SK-N-DZ (cell line): ENCODE measurements at regions not wholly inside any gene's neighbourhood (a gene's known extent, or its start where the extent isn't known, plus 50 kb on each side); places are given as distances from the start of the nearest gene placed in this dataset.
"Not testable (repeated sequence)": the region's sequence is repeated elsewhere in the genome, so short reads cannot be mapped to it uniquely, and the experiment has no call there.

Experiments used
- DNase-seq: peaks from one replicate; pipeline ENCODE4 v3.0.0-alpha.2; 2015; ENCODE audit warnings: low spot score

DNA sequence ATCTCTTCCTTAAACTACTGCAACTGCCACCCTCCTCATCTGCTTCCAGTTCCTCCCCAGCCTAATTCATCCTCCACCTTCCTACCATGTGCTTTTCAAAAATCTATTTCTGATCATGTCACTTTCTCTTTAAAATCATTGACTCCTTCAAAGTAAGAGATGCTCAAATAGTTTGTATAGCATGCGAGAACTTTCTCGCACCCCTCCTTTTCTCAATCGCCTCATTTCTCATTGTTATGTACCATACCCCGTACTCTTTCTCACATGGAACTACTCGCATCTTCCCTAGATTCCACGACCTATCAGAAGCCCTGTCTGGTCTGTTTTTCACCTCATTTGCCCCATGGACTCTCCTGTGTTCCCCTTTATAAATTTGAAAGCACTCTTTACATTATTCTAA lies 238.2 kb downstream of the NRIP1 start:
- DNase-seq = no peak

DNA sequence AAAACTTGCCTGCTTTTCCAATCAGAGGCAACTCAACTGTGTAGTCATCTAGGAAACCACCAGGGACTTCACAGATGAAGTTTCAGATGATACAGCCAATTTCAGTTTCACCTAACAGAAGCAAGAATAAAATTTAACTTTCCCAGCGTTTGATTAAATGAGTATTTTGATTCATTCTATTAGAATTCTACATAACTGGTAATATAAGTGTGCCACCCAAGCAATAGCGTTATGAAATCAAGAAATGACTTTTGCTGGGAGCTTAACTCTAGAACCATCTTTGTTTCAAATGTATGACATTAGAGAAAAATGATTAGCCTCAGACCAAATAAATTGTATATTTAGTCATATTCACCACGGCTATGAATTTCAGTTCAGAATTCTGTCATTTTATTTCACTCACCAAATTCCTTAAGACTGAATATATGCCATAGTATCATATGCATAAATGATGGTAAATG lies 239.3 kb downstream of the NRIP1 start:
- DNase-seq = no peak

DNA sequence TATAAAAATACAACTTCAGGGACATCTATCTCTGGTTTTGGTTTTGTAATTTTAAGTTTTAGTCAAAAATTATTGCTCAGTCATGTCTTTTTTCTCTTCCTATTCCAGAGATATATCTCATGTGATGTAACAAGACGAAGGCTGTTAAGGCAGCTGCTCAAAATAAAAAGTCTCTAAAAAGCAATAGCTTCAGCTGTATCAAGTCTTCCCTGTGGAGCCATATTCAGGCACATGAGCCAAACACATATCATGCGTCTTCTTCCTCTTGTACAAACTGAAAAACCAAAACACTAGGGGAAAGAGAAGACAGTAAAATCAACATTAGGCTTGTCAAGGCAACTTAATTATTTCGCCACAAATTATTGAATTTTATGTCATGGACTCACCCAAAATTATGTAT lies 240.7 kb downstream of the NRIP1 start:
- no peak for DNase-seq

DNA sequence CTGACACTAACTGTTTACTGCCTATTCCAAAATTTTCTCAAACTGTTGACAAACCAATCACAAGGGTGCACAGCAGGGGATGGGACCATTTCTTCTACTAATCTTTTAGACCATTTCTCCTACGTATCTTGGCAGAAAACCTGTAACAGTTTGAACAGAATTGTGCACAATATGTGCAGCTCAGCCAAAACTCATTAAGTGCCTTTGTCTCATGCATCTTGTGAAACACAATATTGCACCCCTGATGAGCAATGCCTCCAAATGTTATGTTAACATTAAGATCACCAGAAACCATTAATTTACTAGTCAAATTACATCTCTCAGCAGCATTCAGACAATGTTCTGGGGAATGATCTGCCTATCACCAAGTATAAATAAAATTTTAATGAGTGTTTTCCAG lies 247.5 kb downstream of the NRIP1 start:
- no peak for DNase-seq

DNA sequence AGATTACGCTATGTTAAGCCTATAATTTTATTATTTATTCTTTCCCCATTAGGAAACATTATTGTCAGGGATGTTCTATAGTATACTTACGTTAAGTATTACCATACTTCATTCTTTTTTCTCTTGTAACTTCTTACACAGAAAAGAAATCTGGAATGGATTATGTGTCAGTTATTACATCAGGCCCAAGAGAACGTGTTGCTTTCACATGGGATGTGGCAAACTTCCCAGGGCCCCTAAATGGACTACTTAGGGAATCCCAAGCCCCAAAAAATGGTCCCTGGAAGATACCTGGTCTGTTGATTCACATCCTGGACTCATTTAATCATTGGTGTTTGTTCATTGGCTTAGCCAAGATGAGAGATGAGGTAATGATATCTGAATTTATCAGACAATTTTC lies 249.8 kb downstream of the NRIP1 start:
- DNase-seq = no peak

DNA sequence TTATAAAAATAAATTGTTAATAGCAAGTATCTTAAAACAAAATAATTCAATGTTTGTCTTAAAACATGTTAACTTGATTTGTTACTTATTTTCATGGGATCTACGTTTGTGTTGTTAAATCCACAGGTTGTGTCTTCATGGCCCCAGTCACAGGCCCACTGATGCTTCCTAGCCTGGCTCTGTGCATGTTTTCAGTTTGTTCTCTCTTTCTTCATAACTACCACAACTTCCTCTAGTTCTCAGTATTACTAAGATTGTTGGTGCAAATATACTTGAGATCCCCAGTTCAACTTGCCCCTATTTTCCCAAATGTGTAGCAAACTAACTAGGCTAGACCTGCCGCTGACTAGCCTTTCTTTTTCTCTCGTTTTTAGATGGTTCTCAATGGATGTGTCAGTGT lies 250.5 kb downstream of the NRIP1 start:
- no peak for DNase-seq

DNA sequence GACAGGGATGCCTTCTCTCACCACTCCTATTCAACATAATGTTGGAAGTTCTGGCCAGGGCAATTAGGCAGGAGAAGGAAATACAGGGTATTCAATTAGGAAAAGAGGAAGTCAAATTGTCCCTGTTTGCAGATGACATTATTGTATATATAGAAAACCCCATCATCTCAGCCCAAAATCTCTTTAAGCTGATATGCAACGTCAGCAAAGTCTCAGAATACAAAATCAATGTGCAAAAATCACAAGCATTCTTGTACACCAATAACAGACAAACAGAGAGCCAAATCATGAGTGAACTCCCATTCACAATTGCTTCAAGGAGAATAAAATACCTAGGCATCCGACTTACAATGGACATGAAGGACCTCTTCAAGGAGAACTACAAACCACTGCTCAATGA lies 258.1 kb upstream of the SAMSN1 start:
- not testable (repeated sequence) for DNase-seq

DNA sequence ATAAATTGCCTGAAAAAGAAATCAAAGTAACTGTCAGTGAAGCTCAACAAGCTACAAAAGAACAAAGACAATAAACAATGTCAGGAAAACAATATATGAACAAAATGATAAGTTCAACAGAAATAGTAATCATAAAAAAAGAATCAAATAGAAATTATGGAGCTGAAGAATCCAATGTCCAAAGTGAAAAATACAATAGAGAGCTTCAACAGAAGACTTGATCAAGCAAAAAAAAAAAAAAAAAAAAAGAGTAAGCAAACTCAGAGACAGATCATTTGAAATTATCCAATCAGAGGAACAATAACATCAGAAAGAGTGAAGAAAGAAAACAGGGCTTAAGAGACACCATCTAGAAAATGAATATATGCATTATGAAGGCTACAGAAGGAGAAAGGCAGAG lies 251.4 kb upstream of the SAMSN1 start:
- DNase-seq = no peak

DNA sequence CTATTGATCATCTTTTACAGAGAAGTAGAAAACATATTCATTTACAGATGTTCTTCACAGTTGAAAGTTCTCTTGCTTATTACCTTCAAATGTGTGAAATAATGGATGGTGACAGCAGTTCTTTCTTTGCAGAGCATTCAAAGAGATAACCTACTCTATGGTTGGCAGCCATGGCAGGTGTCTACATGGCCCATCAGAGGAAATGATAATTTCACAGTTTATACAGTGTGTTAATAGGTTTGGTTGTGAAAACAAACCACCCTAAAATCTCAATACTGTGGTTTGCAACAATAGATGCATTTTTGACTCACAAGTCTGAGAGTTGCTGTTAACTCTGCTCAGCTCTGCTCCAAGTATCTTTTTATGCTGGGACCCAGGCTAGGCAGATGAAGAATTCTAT lies 241.2 kb upstream of the SAMSN1 start:
- no peak for DNase-seq

DNA sequence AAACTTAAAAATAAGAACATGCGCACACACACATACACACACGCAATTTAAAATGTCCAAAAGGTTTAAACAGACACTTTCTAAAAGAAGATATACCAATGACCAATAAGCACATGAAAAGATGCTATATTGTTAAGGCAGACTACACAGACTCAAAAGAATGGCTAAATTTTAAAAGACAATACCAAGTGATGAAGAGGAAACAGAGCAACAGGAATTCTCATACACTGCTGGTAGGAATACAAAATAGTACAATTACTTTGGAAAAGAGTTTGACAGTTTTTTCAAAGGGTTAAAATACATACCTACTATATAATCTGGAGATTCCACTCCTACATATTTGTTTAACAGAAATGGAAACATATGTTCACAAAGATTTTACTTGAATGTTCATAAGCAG lies 239.6 kb upstream of the SAMSN1 start:
- DNase-seq = no peak

DNA sequence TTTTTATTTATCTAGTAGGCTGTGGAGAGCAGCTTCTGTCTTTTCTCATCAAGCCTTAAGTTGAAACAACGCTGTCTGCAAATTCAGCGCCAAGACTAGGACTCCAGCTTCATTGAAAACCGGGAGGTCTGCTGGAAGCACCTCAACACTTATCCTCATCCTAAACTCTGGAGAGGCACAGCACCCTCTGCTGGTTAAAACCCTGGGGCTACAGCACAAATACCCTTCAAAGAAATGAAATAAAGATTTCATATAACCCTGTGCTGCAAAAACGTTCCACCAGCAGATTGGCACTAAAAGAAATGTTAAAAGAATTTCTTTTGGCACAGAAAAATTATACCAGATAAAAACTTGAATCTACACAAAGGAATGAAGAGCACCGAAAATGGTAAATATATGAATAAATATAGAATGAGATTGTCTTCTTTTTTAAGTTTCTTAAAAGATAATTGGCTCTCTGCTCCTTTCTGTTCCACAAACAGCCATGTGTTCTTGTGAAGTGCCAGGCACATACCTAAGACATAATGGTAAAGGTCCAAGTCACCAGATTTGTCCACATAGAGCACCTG lies 227.7 kb upstream of the SAMSN1 start:
- DNase-seq = peak; percentile 66

DNA sequence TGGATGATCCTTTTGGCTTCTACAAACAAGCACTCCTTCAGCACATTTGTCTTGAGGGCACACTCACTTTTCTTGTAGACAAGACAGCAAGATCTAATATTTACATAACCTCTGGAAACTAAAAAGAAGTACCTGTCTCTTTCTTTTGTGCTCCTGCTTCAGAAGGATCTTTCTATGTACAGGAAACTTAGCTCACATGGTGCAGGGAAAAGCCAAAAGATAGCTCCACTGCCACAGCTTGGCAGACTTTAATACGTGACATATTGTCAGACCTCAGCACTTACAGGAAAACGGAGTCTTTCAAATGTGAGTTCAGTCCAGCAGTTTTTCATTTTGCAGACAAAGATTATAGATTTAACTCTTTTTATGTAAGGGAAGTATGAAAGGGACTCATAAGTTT lies 225.5 kb upstream of the SAMSN1 start:
- DNase-seq = no peak

DNA sequence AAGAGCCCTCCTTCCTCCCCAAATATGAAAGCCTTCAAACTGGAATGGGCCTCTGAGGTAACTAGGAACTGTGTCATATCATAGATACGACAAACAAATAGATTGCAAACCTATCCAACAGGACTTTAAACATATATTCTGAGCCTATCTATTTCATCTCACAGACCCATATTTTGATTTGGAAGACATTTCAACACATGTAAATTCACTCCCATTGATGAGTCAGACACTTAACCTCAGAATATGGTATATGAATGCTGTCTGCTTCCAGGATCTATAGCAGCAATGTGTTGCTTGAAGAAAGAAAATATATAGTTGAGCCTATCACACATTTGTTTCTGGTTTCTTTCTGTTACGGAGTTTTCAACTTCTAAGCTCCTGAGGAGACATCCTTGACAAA lies 221.9 kb upstream of the SAMSN1 start:
- no peak for DNase-seq

DNA sequence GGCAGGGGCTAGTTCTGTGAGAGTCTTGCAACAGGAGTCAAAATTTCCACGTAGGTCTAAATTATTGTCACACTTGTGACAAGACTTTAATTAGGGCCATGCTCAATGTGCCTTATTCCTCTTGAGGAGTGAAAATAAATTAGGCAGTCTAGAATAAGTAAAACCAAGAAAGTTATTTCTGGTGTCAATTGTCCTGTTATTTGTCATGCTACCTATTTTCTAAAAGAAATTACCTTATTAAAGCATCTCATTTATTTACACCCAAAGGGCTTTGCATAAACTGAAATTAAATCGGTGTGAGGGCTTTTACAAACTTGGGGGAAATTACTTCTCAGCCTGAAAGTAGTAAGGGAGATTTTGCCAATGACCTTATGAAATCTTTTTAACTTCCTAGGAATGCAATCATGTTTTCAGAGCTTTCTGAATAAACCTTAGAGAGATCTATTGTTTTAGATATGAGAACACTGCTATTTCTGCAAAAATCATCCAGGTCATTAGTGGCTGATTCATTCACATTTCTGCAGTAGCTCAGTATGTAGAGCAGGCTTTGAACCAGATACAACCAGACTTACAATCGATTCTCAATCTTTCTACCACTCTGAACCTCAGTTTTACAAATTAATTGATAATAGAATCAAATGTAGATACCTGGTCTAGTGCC lies 221.2 kb upstream of the SAMSN1 start:
- DNase-seq = no peak

DNA sequence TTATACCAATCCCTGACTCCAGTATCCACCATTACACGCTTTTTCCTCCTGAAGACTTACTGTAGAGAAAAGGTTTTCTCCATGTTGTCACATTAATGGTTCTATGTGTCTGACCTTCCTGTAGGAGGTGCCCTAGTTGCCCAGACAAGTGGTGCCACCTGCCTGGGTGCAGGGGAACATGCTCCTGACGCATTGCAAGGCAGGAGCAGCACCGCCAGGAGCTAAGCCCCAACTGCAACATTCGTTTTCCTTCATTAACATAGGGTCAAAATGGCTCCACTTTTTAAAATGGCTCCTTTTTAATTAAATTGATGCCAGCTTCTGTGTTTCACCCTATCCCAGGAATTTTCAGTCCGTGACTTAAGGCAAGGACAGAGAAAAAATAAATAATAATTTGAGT lies 220.1 kb upstream of the SAMSN1 start:
- no peak for DNase-seq

DNA sequence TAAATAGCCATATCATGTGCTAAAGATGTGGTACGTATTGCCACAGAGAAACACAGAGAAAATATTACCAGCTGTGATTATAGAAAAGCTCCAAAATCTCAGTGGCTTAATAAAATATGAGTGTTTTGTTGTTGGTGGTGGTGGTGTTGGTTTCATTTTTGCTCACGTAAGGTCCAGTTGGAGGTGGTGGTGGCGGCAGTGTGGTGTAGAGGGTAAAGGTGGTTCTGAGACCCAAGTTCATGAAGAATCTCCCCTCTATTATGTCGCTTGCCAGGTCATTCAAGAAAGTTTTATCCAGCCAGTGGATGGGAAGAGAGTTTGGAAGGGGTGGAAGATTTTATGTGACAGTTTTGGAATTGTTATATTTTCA lies 217.6 kb upstream of the SAMSN1 start:
- no peak for DNase-seq

DNA sequence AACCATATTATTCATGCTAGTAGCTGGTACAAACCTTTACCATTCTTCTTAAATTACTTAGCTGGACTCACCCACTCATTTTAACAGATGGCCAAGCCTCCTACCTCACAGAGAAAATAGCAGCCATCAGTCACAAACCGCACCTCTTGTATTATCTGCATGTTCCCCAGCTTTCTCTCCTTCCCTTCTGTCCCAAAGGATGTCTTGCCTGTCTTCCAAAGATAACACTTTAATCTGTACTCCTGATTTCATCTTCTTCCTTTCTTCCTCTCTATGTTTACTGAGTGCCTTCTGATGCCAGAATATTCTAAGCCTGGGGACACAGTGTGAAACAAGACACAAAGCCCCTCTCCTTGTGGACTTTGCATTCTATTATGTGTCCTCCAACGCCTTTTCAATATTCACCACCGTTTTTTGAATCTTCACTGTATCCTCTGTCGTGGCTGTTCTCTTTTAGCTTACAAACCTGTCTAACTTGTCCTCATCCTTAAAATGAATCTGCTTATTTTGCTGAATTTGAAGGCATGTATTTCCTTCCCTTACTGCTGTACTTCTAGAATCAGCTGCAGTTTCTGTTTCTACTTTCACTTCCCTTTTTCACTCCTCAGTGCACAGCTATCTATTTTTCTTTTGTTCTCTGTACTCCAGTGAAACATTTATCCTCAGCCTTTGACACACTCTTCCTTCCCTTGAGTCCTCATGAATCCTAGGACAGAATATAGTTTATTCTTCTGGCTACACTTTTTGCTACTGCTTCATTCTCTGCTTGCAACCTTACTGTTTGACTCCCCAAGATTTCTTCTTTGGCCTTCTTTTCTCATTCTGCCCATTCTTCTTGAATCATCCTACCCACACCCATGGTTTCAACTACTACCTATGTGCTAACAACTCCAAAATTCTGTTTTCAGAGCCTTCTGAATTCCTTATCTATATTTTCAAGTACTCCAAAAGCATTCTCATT lies 216.9 kb upstream of the SAMSN1 start:
- no peak for DNase-seq

DNA sequence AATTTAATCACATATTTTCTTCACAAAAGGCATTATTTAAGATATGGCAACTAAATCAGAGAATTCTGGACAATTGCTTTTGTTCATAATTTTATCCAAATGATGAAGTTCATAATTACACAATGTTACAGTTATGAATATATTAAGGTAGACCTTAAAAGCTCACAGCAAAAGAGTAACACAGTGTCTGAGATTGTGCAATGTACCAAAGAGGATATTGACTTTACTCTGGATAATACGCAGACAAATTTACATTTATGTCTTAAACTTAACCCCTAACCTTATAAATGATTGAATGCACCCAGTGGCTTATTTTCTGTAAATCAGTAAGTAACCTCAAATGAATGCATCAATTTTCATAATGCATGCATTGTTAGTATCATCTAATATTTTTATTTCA lies 216.2 kb upstream of the SAMSN1 start:
- DNase-seq = no peak

DNA sequence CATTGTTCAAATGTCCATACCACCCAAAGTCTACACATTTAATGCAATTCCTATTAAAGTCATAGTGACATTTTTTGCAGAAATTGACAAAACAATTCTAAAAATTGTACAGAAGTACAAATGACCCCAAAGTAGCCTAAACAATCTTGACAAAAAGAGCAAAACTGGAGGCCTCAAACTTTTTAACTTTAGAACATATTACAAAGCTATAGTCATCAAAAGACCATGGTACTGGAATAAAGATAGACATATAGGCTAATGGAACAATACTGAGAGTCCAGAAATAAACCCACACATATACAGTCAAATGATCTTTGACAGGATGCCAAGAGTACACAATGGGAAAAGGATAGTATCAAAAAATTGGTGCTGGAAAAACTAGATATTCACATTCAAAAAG lies 213.2 kb upstream of the SAMSN1 start:
- no peak for DNase-seq

DNA sequence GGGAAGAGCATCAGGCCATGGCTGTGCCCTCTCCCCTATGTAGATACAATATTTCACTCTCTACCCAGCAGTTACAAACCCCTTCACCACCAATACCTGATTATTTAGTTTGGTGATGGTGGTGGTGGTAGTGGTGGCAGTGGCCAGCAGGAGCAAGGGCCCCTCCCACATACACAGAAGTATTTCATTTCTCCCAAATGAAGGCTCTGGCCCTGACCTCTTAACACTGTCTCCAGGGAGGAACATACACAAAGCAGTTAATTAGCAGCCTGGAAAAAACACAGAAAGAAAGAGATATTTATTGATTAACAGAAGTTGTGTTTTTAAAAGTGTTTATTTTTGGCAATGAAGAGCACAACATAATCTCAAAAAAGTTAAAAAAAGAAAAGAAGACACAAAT lies 212.7 kb upstream of the SAMSN1 start:
- no peak for DNase-seq

DNA sequence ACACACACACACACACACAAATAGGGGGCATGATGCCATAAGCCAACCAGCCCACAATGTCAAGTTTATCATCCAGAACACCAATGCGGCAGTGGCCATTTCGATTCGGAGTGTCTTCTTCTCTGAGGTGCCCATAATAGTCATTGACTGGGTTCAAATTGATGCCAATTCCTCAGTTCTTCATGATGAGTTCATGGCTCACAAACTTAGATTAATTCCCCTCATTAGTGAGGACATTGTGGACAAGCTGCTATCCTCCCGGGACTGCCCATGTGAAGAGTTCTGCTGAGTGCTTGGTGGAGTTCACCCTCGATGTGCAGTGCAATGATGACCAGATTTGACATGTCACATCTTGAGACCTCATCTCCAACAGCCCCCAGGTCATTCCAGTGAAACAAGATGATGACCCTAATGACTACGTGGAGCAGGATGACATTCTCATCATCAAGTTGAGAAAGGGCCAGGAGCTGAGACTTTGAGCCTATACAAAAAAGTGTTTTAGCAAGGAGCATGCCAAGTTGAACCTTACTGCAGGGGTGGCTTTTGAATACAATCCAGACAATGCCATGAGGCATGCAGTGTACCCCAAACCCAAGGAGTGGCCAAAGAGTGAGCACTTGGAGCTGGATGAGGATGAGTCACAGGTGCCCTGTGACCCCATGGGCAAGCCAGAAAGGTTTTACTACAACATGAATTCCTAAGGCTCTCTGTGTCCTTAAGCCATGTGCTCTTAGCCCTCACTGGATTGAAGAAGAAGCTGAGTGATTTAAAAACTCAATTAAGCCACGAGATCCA lies 211.6 kb upstream of the SAMSN1 start:
- no peak for DNase-seq

DNA sequence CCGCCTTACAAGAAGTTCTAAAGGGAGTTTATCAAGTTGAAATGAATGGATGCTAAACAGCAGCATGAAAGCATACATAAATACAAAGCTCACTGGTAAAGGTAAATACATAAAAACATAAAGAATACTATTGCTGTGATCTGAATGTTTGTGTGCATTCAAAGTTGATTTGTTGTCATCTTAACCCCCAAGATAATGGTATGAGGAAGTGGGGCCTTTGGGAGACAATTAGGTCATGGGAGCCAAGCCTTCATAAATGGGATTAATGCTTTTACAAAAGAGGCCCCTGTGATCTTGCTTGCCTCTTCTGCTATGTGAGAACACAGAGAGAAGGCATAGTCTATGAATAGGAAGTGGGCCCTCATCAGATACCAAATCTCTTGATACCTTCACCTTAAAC lies 209.0 kb upstream of the SAMSN1 start:
- DNase-seq = no peak
